D721Med (cell line): ENCODE measurements at regions not wholly inside any gene's neighbourhood (a gene's known extent, or its start where the extent isn't known, plus 50 kb on each side); places are given as distances from the start of the nearest gene placed in this dataset.

Experiments used
- DNase-seq: peaks from one replicate; pipeline ENCODE4 v3.0.0; 2011; ENCODE audit warnings: low spot score; ENCODE audit not compliant: insufficient read length
- FAIRE-seq: peaks from 2 replicates; lab custom pipeline; 2011; peaks lifted over from hg19 to GRCh38; lab: Jason Lieb, UNC
- TF ChIP-seq, protein P1 (sequence below): IDR thresholded peaks from 2 replicates; pipeline ENCODE4 v1.5.1; 2012; ENCODE audit warnings: mild to moderate bottlenecking, control low read depth; ENCODE audit not compliant: insufficient read depth; ENCODE audit errors: missing control alignments

DNA sequence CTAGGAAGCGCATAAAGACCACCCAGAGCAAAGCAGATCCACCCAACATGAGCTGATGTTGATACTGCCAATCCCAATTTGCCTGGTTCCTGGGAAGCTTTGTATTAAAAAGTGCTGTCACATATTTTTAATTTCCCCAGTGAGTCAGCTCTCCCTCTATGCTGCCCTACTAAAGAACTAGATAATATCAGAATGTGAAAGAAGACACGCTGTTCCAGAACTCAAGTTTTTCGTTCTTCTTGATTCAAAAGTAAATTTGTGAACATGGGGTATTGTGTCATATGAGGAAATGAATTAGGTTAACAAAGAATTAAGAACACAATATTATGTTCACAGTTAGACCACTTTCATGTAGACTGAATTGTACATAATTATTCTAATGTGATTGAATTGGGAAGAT lies 734.2 kb upstream of the ALCAM start:
- TF ChIP-seq, protein P1, sequence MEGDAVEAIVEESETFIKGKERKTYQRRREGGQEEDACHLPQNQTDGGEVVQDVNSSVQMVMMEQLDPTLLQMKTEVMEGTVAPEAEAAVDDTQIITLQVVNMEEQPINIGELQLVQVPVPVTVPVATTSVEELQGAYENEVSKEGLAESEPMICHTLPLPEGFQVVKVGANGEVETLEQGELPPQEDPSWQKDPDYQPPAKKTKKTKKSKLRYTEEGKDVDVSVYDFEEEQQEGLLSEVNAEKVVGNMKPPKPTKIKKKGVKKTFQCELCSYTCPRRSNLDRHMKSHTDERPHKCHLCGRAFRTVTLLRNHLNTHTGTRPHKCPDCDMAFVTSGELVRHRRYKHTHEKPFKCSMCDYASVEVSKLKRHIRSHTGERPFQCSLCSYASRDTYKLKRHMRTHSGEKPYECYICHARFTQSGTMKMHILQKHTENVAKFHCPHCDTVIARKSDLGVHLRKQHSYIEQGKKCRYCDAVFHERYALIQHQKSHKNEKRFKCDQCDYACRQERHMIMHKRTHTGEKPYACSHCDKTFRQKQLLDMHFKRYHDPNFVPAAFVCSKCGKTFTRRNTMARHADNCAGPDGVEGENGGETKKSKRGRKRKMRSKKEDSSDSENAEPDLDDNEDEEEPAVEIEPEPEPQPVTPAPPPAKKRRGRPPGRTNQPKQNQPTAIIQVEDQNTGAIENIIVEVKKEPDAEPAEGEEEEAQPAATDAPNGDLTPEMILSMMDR = no peak
- FAIRE-seq = no peak
- DNase-seq = no peak

DNA sequence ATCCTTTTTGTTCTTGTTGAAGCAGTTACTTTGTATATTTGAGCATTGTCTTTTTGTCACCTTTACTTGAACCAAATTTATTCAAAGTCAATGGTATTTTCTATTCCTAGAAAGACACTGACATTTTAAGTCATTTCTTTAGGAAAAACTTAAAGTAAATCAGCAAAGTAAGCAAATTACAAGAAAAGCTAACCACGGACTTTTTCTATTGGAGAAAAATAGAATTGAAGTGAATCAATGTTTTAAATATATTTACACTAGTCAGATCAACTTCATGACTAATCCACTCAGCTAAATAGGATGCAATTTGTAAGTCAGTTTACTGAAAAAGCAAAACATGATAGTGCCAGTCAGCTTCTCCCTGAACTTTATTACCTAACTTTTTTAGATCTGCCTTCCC lies 733.8 kb upstream of the ALCAM start:
- TF ChIP-seq, protein P1 = no peak
- DNase-seq (no peak), FAIRE-seq (no peak)

DNA sequence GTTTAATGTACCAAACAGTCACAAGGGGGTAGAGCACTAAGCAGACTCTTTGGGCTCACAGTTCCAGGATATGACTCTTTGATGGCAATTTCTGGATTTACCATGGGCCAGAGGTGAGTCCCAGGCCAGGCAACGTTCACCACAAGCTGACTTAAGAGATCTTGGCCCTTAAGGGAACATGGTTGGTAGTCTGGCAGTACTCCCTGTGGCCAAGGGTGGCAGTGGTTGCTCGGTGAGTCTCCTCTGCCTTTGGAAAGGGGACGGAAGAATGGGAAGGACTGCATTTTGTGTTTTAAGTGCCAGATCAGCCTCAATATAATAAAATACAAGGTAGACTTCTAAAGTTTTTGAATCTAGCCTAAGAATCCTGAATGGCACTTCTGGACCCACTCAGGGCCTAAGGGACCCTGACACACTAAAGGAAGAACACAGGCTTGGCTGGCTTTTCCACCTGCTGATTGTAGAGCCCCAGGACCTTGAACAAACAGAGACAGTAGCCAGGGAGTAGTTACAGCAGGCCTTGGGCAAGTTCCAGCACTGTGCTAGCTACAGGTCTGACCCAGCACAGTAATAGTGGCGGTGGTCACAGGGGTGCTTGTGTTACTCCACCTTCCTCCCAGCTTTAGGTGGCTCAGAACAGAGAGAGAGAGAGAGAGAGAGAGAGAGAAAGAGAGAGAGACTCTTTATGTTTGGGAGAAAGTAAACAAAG lies 730.7 kb upstream of the ALCAM start:
- FAIRE-seq (no peak), DNase-seq (no peak)
- TF ChIP-seq, protein P1 = no peak

DNA sequence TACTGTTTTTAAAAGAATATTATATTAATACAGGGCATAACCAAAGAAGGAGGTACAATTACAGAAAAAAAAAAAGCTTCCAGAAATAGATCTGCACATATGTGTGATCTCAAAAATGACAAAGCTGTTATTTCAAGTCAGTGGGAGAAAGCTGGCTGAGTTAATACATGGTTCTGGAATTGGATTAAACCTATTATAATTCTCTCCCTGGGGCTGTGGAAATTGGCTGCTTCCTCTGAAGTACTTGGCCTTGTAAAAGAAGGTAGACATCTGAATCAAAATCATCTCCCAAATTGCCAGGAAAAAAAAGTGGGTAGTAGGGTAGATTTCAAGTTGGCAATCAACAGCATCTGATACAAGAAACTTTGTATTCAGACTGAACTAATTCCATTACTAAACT lies 723.9 kb upstream of the ALCAM start:
- FAIRE-seq = no peak
- no peak for DNase-seq
- TF ChIP-seq, protein P1 = no peak

DNA sequence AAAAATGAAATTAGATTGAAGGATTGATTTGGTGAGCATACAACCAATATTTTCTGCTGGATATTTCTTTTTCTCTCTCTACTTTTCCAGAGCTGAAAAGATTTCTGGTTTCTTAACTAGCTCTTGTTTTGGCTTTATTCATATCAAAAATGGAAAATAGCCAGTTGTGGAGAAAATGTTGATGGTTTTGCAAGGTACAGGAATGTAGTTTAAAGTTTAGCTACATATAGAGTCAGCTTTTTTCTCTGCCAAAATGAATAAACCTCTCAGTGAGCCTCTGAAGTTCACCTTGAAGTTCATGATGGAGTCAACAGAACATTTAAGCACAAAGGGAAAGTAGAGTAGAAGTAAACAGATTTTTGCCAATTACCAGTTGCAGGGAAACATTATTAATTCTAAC lies 720.5 kb upstream of the ALCAM start:
- TF ChIP-seq, protein P1 = no peak
- DNase-seq = no peak
- no peak for FAIRE-seq

DNA sequence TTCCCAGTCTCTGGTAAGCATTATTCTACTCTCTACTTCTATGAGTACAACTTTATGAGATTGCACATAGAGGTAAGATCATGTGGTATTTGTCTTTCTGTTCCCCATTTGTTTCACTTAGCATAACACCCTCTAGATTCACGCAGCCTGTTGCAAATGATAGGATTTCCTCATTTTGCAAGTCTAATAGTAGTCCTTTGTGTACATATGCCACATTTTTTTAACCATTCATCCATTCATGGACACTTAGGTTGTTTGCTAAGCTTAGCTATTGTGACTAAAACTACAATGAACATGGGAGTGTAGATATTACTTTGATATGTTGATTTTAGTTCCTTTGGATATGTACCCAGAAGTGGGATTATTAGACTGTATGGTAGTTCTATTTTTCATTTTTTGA lies 717.9 kb upstream of the ALCAM start:
- DNase-seq = no peak
- FAIRE-seq = no peak
- TF ChIP-seq, protein P1 = no peak

DNA sequence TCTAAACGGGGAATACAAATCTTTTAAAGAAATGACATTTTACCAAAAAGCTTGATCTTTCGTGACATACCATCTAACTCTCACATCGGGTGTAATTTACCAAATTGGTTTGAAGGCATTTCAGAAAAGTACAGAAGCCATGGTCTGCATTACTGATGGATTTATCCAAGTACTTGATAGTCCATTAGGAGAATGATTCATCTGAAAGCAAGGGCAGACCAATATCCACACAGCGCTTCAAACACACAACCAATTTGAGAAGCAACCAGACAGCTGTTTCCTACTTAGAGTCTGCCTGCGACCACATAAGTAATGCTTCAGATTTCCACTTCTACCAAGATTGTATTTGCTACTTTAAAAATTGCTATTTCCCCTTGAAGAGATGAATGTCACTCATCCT lies 697.6 kb upstream of the ALCAM start:
- TF ChIP-seq, protein P1 = no peak
- DNase-seq = no peak
- no peak for FAIRE-seq
